WI38 (cell line): ENCODE measurements at regions not wholly inside any gene's neighbourhood (a gene's known extent, or its start where the extent isn't known, plus 50 kb on each side); places are given as distances from the start of the nearest gene placed in this dataset.

ENCODE experiments used
- H3K4me3 ChIP-seq: 2 replicates; pipeline ENCODE4 v1.5.1; 2011; ENCODE audit warnings: low read depth, mild to moderate bottlenecking, control low read depth, low read length
- CTCF ChIP-seq: IDR thresholded peaks from 2 replicates; pipeline ENCODE4 v1.5.1; 2012; ENCODE audit warnings: low read depth, mild to moderate bottlenecking, control low read depth, low read length

GRCh38 chr5:77843570-77844372 lies 67.6 kb upstream of the TBCA start:
- H3K4me3 ChIP-seq = peak overlapping the region; percentile 50
- TF ChIP-seq CTCF = no peak

DNA sequence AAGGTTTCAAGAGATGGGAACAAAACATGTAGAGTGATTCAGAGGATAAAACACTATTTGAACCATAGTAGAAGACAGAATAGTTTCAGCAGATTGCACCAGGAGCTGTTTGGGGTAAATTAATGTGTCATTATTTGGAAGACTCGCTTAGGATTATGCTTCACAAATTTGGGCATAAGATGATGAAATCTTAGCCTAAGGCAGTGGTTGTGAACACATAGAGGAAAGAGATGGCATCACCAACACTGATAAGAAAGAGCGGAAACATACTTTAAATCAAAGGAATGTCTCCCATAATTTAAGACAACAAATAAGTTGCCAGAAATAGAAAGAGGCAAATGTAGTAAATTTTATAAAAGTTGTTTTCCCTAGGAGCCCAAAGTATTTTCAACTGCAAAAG lies 66.1 kb upstream of the TBCA start:
- H3K4me3 ChIP-seq = no peak overlapping the region
- no peak for TF ChIP-seq CTCF

- no peak for TF ChIP-seq CTCF
- H3K4me3 ChIP-seq = no peak overlapping the region
Measured at GRCh38 chr5:77841616-77842015, 65.5 kb upstream of the TBCA start.

GRCh38 chr5:77840930-77841329 lies 64.8 kb upstream of the TBCA start:
- no peak for TF ChIP-seq CTCF
- no peak overlapping the region for H3K4me3 ChIP-seq

DNA sequence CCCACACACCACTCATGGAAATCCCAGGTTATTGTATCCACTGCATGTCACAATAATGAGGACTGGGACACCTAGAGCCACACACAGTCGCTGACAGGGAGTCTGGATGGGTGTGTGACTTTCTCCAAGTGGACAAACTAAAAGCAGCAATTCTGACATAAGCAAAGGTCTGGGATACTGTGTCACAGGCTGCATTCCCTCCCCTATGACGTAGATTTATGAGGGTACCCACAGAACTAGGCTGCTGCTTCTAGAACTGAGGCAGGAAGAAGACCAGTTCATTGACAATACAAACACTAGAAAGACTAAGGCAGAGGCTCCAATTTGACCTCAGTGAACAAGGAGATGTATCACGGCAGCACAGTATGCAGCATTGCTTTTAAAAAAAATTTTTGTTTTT lies 63.6 kb upstream of the TBCA start:
- no peak for TF ChIP-seq CTCF
- no peak overlapping the region for H3K4me3 ChIP-seq

DNA sequence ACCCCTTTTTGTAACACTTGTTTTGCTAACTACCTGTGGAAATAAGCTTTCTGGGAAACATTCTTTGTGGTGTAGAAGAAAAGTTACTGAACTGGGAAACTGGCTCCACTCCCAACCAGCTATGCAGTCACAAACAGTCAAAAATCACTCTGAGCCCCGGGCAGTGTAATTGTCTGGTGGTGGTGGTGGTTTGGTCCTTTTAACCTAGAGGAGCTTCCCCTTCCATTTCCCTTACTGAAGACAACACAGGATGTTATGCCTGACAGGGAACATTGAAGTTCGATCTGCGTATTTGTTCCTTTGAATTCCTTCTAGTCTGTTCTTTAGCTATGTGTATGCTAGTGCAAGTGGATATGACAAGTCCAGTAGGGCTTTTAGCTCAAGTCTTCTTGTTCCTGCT lies 56.8 kb upstream of the TBCA start:
- H3K4me3 ChIP-seq = no peak overlapping the region
- TF ChIP-seq CTCF = no peak

DNA sequence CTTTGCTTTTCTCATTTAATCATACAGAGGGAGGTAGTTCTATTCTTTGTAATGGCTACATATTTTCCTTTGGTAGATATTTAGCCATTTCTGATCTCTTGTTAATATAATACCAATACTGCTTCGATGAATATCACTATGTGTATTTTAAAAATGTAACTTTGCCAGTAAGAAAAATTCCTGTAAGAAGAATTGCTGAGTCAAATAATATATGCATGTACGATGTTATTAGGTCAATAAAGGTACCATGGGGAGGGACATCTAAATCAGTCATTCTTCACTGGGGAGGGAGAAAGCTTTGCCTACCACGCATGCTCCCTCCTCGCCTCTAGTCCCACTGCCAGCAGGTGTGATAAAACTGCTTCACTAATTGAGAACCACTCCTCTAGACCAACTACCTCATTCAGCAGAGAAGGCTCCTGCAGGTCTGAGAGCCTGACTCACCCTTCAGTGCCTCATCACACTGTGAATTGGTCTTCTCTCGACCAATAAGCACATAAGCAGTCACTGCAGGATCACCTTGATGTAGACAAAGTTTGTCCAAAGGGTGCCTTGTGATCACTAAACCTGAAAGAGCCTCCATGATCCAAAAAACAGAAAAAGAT lies 56.1 kb upstream of the TBCA start:
- no peak for TF ChIP-seq CTCF
- H3K4me3 ChIP-seq = no peak overlapping the region
